ENCODE measurements at regions not wholly inside any gene's neighbourhood (a gene's known extent, or its start where the extent isn't known, plus 50 kb on each side); places are given as distances from the start of the nearest gene placed in this dataset.

GRCh38 chr15:67927501-67928168, 87.8 kb upstream of the RNU6-1 start:
- TF ChIP-seq CTCF (IDR thresholded peaks at IDR 0.05) (no peak), POLR2AphosphoS5 (IDR thresholded peaks at IDR 0.05) (peak in 3 of 4 donors; percentile 32 to 46 (median 39)), EP300 (IDR thresholded peaks at IDR 0.05) (no peak)
